Stimulated activated CD4-positive, alpha-beta T cell treated with anti-CD3 and anti-CD28 coated beads, Interleukin-2, amount 100 ng/mL, for 24 hours (primary cell): ENCODE measurements at regions not wholly inside any gene's neighbourhood (a gene's known extent, or its start where the extent isn't known, plus 50 kb on each side); places are given as distances from the start of the nearest gene placed in this dataset.

ENCODE experiments used
- DNase-seq, 2 donors: peaks; one replicate each; pipeline ENCODE4 v3.0.0-alpha.2; 2020

GRCh38 chr7:121488111-121488650, 92.1 kb upstream of the FAM3C start:
- DNase-seq = no peak

GRCh38 chr7:121486590-121486989, 90.5 kb upstream of the FAM3C start:
- DNase-seq = no peak

- DNase-seq = no peak
Measured at GRCh38 chr7:121485467-121486243, 89.5 kb upstream of the FAM3C start.

GRCh38 chr7:121484089-121484763, 88.1 kb upstream of the FAM3C start:
- DNase-seq = no peak

DNA sequence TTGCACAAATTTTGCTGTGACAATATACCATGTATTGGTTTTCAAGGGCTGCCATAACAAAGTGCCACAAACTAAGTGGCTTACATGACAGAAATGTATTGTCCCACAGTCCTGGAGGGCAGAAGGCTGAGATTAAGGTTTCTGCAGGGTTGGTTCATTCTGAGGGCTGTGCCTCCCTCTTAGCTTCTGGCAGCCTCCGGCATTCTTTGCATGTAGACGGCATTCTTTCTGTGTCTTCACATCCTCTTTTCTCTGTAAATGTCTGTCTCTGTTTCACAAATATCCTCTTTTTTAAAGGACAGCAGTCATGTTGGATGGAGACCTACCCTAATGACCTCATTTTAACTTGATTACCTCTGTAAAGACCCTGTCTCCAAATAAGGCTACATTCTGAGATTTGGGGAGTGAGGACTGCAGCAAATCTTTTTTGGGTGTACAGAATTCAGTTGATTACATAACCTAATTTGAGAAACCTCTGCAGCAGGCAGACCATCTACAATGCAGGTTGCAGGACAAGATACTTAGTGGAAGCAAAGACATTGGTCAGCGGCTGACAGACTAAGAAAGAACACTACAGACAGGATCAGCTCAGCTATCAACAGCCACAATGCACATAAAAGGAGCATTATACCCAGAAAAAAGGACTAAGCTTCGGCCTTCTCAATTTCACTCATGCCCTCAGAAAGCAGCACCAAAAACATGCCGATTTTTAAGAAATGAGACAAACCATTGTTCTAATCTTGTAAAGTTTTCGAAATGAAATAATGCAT, 84.6 kb upstream of the FAM3C start:
- DNase-seq = no peak

- no peak for DNase-seq
Measured at GRCh38 chr7:121480058-121480457, 84.0 kb upstream of the FAM3C start.

- DNase-seq = no peak
Measured at GRCh38 chr7:121479466-121479865, 83.4 kb upstream of the FAM3C start.

- DNase-seq = no peak
Measured at GRCh38 chr7:121475806-121476205, 79.7 kb upstream of the FAM3C start.

DNA sequence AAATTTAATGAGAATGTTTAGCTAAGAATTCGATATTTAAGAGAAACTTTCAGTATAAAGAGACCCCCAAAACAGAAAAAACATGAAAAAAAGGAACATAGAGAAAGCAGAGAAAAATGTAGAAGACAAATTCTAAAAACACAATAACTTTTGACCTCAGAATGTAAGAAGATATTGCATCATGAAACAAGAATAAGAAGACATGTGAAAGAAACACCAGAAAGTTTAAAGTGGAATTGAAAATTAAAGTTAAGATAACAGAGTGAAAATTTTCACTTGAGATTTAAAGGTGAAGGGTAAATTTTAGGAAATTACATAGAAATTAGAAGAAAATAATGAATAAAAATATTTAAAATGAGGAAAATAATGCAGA, 78.2 kb upstream of the FAM3C start:
- no peak for DNase-seq

DNA sequence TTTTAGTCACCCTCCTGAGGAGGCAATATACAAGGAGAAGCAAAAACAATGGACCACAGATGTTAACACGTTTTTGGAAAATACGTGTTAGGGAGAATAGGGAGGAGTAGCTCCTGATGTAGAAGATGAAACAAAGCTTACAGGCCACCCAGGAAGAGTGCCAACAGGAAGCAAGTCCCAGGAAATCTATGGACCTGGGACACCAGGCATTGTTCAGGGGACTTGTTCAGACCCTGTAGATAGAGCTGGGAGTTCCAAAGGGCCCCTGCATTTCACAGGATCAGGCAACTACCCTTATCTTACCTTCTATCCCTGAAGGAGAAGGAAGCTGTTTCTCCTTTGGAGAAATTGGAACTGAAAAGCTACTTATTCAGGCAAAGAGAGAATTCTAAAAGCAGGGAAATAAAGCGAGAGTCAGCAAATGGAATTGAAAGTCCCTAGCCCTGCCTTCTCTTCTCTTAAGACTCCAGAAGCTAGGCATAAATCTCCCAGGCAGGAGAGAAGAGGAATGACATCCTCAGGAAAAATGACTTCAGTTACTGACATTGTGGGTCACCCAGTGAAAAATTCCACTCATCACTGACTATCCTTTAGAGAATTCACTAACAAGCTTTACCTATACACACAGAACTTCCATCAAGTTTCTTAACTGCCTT, 77.7 kb upstream of the FAM3C start:
- no peak for DNase-seq

GRCh38 chr7:121466455-121466854, 70.3 kb upstream of the FAM3C start:
- no peak for DNase-seq

- DNase-seq = no peak
Measured at GRCh38 chr7:121459148-121459547, 63.0 kb upstream of the FAM3C start.

- no peak for DNase-seq
Measured at GRCh38 chr7:121456785-121457359, 60.8 kb upstream of the FAM3C start.

DNA sequence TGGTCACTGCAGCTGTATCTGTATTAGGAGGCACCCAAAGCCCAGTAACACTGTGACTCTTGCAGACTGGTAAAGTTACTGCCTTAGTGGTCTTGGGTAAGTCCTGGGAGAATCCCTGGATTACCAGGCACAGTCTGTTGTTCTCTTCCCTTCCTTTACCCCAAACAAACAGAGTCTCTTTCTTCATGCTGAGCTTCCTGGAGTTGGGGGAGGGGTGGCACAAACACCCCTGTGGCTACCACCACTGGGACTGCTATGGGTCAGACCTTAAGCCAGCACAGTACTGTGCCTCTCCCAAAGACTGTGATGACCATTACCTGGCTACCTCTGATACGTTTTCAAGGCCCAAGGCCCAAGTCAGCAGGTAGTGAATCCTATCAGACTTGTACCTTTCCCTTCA, 59.9 kb upstream of the FAM3C start:
- no peak for DNase-seq

DNA sequence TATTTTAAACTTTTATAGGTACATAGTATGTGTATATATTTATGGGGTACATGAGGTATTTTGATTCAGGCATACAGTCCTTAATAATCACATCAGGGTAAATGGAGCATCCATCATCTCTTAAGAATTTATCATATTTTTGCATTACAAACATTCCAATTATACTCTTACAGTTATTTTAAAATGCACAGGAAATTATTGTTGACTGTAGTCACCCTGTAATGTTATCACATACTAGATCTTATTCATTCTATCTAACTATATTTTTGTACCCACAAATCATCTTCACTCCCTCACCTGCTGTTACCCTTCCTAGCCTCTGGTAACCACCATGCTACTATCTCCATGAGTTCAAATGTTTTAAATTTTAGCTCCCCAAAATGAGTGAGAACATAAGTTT, 56.3 kb upstream of the FAM3C start:
- DNase-seq = no peak

GRCh38 chr7:121451367-121452094, 55.4 kb upstream of the FAM3C start:
- DNase-seq = no peak

DNA sequence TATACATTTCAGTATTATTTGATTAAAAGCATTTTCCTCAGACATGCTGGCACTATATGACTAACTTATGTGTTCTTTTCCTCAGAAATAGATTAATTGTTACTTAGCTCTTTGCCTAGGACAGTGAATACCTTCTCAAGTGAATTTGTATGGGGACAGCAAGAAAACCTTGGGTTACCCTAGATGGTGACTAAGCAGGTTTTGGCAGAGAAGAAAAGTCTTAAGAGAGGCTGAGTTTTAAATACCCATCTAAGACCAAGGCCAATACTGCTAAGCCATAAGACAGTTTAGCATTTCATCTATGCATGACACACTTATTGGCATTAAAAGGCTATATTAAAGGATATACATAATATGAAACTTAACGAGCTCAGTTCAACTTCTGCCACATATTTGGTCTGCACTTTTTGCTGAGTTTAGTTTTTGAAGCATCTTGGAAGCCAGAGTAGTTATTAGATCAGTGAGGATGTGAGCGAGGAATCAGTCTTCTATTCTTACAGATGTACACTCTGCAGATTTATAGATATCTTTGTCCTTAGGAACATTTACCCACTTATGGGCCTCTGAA, 54.6 kb upstream of the FAM3C start:
- no peak for DNase-seq

- no peak for DNase-seq
Measured at GRCh38 chr7:121449735-121450240, 53.7 kb upstream of the FAM3C start.

DNA sequence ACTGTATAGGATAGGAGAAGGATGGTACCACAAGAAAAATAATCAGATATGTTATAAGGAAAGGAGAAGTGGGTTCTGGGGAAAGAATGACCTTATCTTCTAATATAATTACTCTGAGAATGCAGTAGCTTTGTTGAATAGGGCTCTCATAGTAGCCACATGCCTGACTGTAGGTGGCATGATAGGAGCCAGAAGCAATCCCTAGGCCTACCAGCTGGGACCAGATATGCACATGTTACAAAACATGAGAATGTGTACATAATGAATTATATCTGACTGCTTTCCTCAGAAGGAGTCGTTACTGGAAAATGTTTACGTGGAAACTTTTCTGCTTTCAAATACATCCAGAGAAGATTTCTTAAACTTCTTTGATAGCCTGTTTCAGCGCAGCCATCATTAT, 53.2 kb upstream of the FAM3C start:
- DNase-seq = no peak

DNA sequence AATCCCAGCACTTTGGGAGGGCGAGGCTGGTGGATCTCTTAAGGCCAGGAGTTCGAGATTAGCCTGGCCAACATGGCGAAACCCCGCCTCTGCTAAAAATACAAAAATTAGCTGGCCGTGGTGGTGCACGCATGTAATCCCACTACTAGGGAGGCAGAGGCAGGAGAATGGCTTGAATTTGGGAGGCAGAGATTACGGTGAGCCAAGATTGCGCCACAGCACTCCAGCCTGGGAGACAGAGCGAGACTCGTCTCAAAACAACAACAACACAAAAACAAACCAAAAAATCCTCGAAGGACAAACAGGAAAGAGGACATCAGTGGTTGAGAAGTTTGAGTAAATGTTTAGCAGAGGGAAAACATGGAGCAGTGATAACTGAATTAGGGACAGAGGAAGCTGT, 52.3 kb upstream of the FAM3C start:
- DNase-seq = no peak

DNA sequence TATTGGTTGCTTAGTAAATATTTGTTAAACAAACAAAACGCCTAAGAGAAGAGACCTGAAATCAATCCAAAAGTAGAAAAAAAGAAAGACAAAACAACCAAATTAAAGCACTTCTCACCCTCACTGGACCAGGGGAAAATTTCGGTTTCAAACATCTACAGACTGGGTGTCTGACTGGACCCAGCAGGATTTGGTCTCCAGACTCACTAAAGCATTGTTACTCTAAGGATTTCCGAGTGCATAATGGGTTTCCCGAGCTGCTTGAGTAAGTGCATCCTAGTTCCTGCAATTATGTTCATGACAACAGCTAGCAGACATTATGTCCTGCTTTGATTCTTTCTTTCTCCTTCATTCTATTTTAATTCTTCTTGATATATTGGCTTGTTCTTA, 51.8 kb upstream of the FAM3C start:
- no peak for DNase-seq
